ENCODE measurements at regions not wholly inside any gene's neighbourhood (a gene's known extent, or its start where the extent isn't known, plus 50 kb on each side); places are given as distances from the start of the nearest gene placed in this dataset.

- Histone ChIP-seq H2AFZ (ENCODE audit: low read depth, low read length, severe bottlenecking) (no peak overlapping the region), H4K20me1 (ENCODE audit: low read depth, low read length) (no peaks in the 10 kb centered on the region), H3F3A (ENCODE audit: insufficient read depth) (no peaks in the 10 kb centered on the region), H3K79me2 (ENCODE audit: insufficient read depth, low read length) (no peaks in the 10 kb centered on the region), H3K36me3 (ENCODE audit: low read length) (no peaks in the 10 kb centered on the region), H3K9me3 (ENCODE audit: insufficient read depth, low read length) (no peaks in the 10 kb centered on the region), H3K4me2 (ENCODE audit: low read depth, low read length, poor library complexity, severe bottlenecking) (no peak overlapping the region), H3K9me2 (replicated peaks; ENCODE audit: insufficient read depth, low read length) (no peaks in the 10 kb centered on the region), H3K4me3 (ENCODE audit: insufficient read depth, low read length, poor library complexity, severe bottlenecking) (no peak overlapping the region), H3K9ac (ENCODE audit: low read length) (no peak overlapping the region), H3K27me3 (ENCODE audit: low read length) (no peaks in the 10 kb centered on the region), H3K27ac (ENCODE audit: low read depth, low read length) (no peak overlapping the region)
- TF ChIP-seq CTCF (IDR thresholded peaks at IDR 0.05; ENCODE audit: insufficient read depth, low read length, poor library complexity, severe bottlenecking) = no peak
- TF ChIP-seq EZH2phosphoT487 (conservative IDR thresholded peaks at IDR 0.05; ENCODE audit: low read length) = no peak
Measured at GRCh38 chr3:96705895-96706294, 108.5 kb upstream of the EPHA6 start.

- Histone ChIP-seq H3K4me3 (ENCODE audit: insufficient read depth, low read length, poor library complexity, severe bottlenecking) (no peak overlapping the region), H3K27me3 (ENCODE audit: low read length) (no peaks in the 10 kb centered on the region), H3K79me2 (ENCODE audit: insufficient read depth, low read length) (no peaks in the 10 kb centered on the region), H3K36me3 (ENCODE audit: low read length) (no peaks in the 10 kb centered on the region), H3K27ac (ENCODE audit: low read depth, low read length) (no peak overlapping the region), H3K4me2 (ENCODE audit: low read depth, low read length, poor library complexity, severe bottlenecking) (no peak overlapping the region), H4K20me1 (ENCODE audit: low read depth, low read length) (no peaks in the 10 kb centered on the region), H3K9me2 (replicated peaks; ENCODE audit: insufficient read depth, low read length) (no peaks in the 10 kb centered on the region), H2AFZ (ENCODE audit: low read depth, low read length, severe bottlenecking) (no peak overlapping the region), H3K9ac (ENCODE audit: low read length) (no peak overlapping the region), H3F3A (ENCODE audit: insufficient read depth) (no peaks in the 10 kb centered on the region), H3K9me3 (ENCODE audit: insufficient read depth, low read length) (no peaks in the 10 kb centered on the region)
- TF ChIP-seq EZH2phosphoT487 (conservative IDR thresholded peaks at IDR 0.05; ENCODE audit: low read length) = no peak
- no peak for TF ChIP-seq CTCF (IDR thresholded peaks at IDR 0.05; ENCODE audit: insufficient read depth, low read length, poor library complexity, severe bottlenecking)
Measured at GRCh38 chr3:96706509-96706908, 107.9 kb upstream of the EPHA6 start.

- no peaks in the 10 kb centered on the region for H3K27me3 ChIP-seq (ENCODE audit: low read length)
- H3K9me3 ChIP-seq (ENCODE audit: insufficient read depth, low read length) = no peaks in the 10 kb centered on the region
- H3K27ac ChIP-seq (ENCODE audit: low read depth, low read length) = no peak overlapping the region
- H3K36me3 ChIP-seq (ENCODE audit: low read length) = no peaks in the 10 kb centered on the region
- H3F3A ChIP-seq (ENCODE audit: insufficient read depth) = no peaks in the 10 kb centered on the region
- no peaks in the 10 kb centered on the region for H3K9me2 ChIP-seq (replicated peaks; ENCODE audit: insufficient read depth, low read length)
- no peak overlapping the region for H3K4me3 ChIP-seq (ENCODE audit: insufficient read depth, low read length, poor library complexity, severe bottlenecking)
- H4K20me1 ChIP-seq (ENCODE audit: low read depth, low read length) = no peaks in the 10 kb centered on the region
- TF ChIP-seq CTCF (IDR thresholded peaks at IDR 0.05; ENCODE audit: insufficient read depth, low read length, poor library complexity, severe bottlenecking) (no peak), EZH2phosphoT487 (conservative IDR thresholded peaks at IDR 0.05; ENCODE audit: low read length) (no peak)
- H3K4me2 ChIP-seq (ENCODE audit: low read depth, low read length, poor library complexity, severe bottlenecking) = no peak overlapping the region
- H2AFZ ChIP-seq (ENCODE audit: low read depth, low read length, severe bottlenecking) = no peak overlapping the region
- no peaks in the 10 kb centered on the region for H3K79me2 ChIP-seq (ENCODE audit: insufficient read depth, low read length)
- H3K9ac ChIP-seq (ENCODE audit: low read length) = no peak overlapping the region
Measured at GRCh38 chr3:96711816-96712215, 102.6 kb upstream of the EPHA6 start.

- no peak overlapping the region for H2AFZ ChIP-seq (ENCODE audit: low read depth, low read length, severe bottlenecking)
- no peak overlapping the region for H3K9ac ChIP-seq (ENCODE audit: low read length)
- no peaks in the 10 kb centered on the region for H3F3A ChIP-seq (ENCODE audit: insufficient read depth)
- no peak overlapping the region for H3K4me3 ChIP-seq (ENCODE audit: insufficient read depth, low read length, poor library complexity, severe bottlenecking)
- no peak overlapping the region for H3K27ac ChIP-seq (ENCODE audit: low read depth, low read length)
- H3K4me2 ChIP-seq (ENCODE audit: low read depth, low read length, poor library complexity, severe bottlenecking) = no peak overlapping the region
- H3K36me3 ChIP-seq (ENCODE audit: low read length) = no peaks in the 10 kb centered on the region
- TF ChIP-seq EZH2phosphoT487 (conservative IDR thresholded peaks at IDR 0.05; ENCODE audit: low read length) (no peak), CTCF (IDR thresholded peaks at IDR 0.05; ENCODE audit: insufficient read depth, low read length, poor library complexity, severe bottlenecking) (no peak)
- no peaks in the 10 kb centered on the region for H3K79me2 ChIP-seq (ENCODE audit: insufficient read depth, low read length)
- no peaks in the 10 kb centered on the region for H4K20me1 ChIP-seq (ENCODE audit: low read depth, low read length)
- no peaks in the 10 kb centered on the region for H3K9me2 ChIP-seq (replicated peaks; ENCODE audit: insufficient read depth, low read length)
- H3K9me3 ChIP-seq (ENCODE audit: insufficient read depth, low read length) = no peaks in the 10 kb centered on the region
- no peaks in the 10 kb centered on the region for H3K27me3 ChIP-seq (ENCODE audit: low read length)
Measured at GRCh38 chr3:96712792-96713191, 101.6 kb upstream of the EPHA6 start.

All from SU-DHL-6 (cell line).